ENCODE measurements at regions not wholly inside any gene's neighbourhood (a gene's known extent, or its start where the extent isn't known, plus 50 kb on each side); places are given as distances from the start of the nearest gene placed in this dataset.

DNA sequence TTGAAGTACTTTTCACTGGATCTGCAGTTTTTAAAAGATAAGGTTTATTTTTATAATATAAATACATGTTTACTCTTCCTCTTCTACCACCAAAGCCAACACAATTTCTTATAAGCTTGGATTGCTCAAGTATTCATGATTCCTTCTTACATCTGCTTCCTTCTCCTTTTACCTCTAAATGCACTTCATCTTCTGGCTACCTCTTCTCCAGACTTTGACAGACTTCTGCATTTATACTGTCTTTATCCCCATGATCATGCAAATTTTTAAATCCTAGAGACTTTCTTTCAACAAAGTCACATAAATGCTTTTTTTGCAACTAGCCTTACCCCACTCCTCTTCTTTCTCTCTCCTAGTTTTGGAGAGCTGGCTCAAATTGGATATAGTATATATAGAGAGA, 142.9 kb downstream of the TFAP2B start:
- ChIA-PET POLR2A (no interaction called here), CTCF (interaction anchor here (0.5 kb wide), 1 partner anchor 13 kb away, joined by 3 read pairs; no protein-coding TSS in a partner anchor)
- TF ChIP-seq ZNF561 (tag by site-specific recombination; IDR thresholded peaks at IDR 0.05; ENCODE audit: borderline replicate concordance) (no peak), SCRT2 (tag by site-specific recombination; IDR thresholded peaks at IDR 0.05) (no peak), YY2 (tag by site-specific recombination; IDR thresholded peaks at IDR 0.05) (no peak), ZNF623 (tag by site-specific recombination; IDR thresholded peaks at IDR 0.05) (no peak), ZBTB48 (tag by site-specific recombination; IDR thresholded peaks at IDR 0.05) (no peak), ZNF202 (tag by site-specific recombination; IDR thresholded peaks at IDR 0.05; ENCODE audit: borderline replicate concordance) (no peak), HOXC10 (CRISPR knock-in tag; IDR thresholded peaks at IDR 0.05) (no peak)
- TF ChIP-seq, protein P1, sequence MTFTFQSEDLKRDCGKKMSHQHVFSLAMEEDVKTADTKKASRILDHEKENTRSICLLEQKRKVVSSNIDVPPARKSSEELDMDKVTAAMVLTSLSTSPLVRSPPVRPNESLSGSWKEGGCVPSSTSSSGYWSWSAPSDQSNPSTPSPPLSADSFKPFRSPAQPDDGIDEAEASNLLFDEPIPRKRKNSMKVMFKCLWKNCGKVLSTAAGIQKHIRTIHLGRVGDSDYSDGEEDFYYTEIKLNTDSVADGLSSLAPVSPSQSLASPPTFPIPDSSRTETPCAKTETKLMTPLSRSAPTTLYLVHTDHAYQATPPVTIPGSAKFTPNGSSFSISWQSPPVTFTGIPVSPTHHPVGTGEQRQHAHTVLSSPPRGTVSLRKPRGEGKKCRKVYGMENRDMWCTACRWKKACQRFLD (tag by site-specific recombination; IDR thresholded peaks at IDR 0.05), result no peak
- Histone ChIP-seq H3K4me3 (ENCODE audit: low read depth, low read length) (no peak overlapping the region), H3K4me1 (ENCODE audit: control insufficient read depth, insufficient read depth, low read length) (no peaks in the 10 kb centered on the region), H3K9me3 (ENCODE audit: control insufficient read depth, insufficient read depth, low read depth, low read length) (no peaks in the 10 kb centered on the region), H3K36me3 (ENCODE audit: control insufficient read depth in 2 of 2, insufficient read depth in 1 of 2, low read length in 2 of 2) (no peaks in the 10 kb centered on the region), H3K27ac (ENCODE audit: extremely low read depth, low read depth, low read length) (no peak overlapping the region)

DNA sequence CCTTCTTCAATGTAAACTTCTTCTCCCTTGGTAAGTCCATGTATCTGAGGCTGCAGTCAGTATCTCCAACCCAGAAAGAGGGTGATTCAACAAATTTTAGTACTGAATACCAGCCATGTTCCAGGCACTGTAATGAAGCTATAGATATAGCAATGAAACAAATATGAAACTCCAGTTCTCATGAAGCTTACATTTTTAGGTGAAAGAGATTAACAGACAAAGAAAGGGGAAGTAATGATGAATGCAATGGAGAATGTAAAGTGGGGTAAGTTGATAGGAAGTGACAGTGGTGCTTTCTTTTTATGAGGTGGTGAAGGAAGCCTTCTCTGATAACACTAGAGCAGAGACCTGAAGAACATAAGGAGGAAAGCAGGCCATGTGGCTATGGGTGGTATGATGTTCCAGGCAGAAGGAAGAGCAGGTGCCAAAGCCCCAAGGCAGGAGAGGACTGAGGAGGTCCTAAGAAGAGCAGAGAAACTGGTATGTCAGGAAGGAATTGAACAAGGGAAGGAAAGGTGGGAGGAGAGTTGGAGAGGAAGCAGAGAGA, 143.6 kb downstream of the TFAP2B start:
- H3K27ac ChIP-seq (ENCODE audit: extremely low read depth, low read depth, low read length), result no peak overlapping the region
- H3K9me3 ChIP-seq (ENCODE audit: control insufficient read depth, insufficient read depth, low read depth, low read length), result no peaks in the 10 kb centered on the region
- TF ChIP-seq, protein P2, sequence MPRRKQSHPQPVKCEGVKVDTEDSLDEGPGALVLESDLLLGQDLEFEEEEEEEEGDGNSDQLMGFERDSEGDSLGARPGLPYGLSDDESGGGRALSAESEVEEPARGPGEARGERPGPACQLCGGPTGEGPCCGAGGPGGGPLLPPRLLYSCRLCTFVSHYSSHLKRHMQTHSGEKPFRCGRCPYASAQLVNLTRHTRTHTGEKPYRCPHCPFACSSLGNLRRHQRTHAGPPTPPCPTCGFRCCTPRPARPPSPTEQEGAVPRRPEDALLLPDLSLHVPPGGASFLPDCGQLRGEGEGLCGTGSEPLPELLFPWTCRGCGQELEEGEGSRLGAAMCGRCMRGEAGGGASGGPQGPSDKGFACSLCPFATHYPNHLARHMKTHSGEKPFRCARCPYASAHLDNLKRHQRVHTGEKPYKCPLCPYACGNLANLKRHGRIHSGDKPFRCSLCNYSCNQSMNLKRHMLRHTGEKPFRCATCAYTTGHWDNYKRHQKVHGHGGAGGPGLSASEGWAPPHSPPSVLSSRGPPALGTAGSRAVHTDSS (tag by site-specific recombination; IDR thresholded peaks at IDR 0.05), result no peak
- POLR2A ChIA-PET, result no interaction called here
- H3K4me1 ChIP-seq (ENCODE audit: control insufficient read depth, insufficient read depth, low read length), result no peaks in the 10 kb centered on the region
- H3K4me3 ChIP-seq (ENCODE audit: low read depth, low read length), result no peak overlapping the region
- H3K36me3 ChIP-seq (ENCODE audit: control insufficient read depth in 2 of 2, insufficient read depth in 1 of 2, low read length in 2 of 2), result no peaks in the 10 kb centered on the region
- CTCF ChIA-PET, result interaction anchor here (0.5 kb wide), 1 partner anchor 13 kb away, joined by 3 read pairs; no protein-coding TSS in a partner anchor

DNA sequence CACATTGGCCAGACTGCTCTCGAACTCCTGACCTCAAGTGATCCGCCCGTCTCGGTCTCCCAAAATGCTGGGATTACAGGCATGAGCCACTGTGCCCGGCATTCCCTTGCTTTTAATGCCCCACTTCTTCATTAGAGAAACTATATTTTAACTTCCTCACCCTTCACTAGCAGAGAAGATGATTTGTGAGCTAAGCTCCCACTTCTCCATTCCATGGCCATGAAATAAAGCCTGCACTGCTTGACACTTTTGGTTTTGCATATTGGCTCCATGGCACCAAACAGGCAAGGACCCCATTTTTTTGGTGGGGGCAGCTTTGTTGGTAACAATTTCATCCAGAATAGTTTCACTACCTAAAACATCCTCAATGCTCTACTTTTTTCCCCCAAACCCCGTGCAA, 145.3 kb downstream of the TFAP2B start:
- H3K4me1 ChIP-seq (ENCODE audit: control insufficient read depth, insufficient read depth, low read length), result no peaks in the 10 kb centered on the region
- TF ChIP-seq ZNF354C (tag by site-specific recombination; IDR thresholded peaks at IDR 0.05; ENCODE audit: borderline replicate concordance, low read depth) (no peak), ZNF600 (tag by site-specific recombination; IDR thresholded peaks at IDR 0.05) (no peak), ZNF623 (tag by site-specific recombination; IDR thresholded peaks at IDR 0.05) (no peak), ZNF433 (tag by site-specific recombination; IDR thresholded peaks at IDR 0.05; ENCODE audit: low read depth) (no peak), ZNF629 (tag by site-specific recombination; IDR thresholded peaks at IDR 0.05) (no peak)
- POLR2A ChIA-PET, result no interaction called here
- H3K27ac ChIP-seq (ENCODE audit: extremely low read depth, low read depth, low read length), result no peak overlapping the region
- no peak overlapping the region for H3K4me3 ChIP-seq (ENCODE audit: low read depth, low read length)
- H3K36me3 ChIP-seq (ENCODE audit: control insufficient read depth in 2 of 2, insufficient read depth in 1 of 2, low read length in 2 of 2), result no peaks in the 10 kb centered on the region
- CTCF ChIA-PET, result no interaction called here
- H3K9me3 ChIP-seq (ENCODE audit: control insufficient read depth, insufficient read depth, low read depth, low read length), result no peaks in the 10 kb centered on the region

DNA sequence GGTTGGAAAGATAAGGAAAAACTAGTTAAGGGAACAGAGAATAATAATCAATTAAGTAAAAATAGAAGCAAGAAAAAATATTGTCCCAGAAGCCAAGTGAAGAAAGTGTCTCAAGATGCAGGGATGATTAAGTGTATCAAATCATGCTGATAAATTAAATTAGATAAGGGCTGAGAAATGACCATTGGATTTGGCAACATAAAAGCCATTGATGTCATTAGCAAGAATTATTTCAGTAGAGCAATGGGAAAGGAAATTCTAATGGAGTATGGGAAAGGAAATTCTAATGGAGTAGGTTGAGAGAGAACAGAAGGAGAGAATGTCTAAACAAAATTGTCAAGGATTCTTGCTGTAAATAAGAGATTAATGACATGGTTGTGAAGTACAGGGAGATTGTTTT, 146.8 kb downstream of the TFAP2B start:
- no peaks in the 10 kb centered on the region for H3K36me3 ChIP-seq (ENCODE audit: control insufficient read depth in 2 of 2, insufficient read depth in 1 of 2, low read length in 2 of 2)
- H3K9me3 ChIP-seq (ENCODE audit: control insufficient read depth, insufficient read depth, low read depth, low read length), result no peaks in the 10 kb centered on the region
- ChIA-PET CTCF (no interaction called here), POLR2A (no interaction called here)
- no peak overlapping the region for H3K4me3 ChIP-seq (ENCODE audit: low read depth, low read length)
- H3K27ac ChIP-seq (ENCODE audit: extremely low read depth, low read depth, low read length), result no peak overlapping the region
- H3K4me1 ChIP-seq (ENCODE audit: control insufficient read depth, insufficient read depth, low read length), result no peaks in the 10 kb centered on the region
- TF ChIP-seq, protein P3, sequence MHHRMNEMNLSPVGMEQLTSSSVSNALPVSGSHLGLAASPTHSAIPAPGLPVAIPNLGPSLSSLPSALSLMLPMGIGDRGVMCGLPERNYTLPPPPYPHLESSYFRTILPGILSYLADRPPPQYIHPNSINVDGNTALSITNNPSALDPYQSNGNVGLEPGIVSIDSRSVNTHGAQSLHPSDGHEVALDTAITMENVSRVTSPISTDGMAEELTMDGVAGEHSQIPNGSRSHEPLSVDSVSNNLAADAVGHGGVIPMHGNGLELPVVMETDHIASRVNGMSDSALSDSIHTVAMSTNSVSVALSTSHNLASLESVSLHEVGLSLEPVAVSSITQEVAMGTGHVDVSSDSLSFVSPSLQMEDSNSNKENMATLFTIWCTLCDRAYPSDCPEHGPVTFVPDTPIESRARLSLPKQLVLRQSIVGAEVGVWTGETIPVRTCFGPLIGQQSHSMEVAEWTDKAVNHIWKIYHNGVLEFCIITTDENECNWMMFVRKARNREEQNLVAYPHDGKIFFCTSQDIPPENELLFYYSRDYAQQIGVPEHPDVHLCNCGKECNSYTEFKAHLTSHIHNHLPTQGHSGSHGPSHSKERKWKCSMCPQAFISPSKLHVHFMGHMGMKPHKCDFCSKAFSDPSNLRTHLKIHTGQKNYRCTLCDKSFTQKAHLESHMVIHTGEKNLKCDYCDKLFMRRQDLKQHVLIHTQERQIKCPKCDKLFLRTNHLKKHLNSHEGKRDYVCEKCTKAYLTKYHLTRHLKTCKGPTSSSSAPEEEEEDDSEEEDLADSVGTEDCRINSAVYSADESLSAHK (tag by site-specific recombination; IDR thresholded peaks at IDR 0.05), result no peak
- TF ChIP-seq ZNF501 (tag by site-specific recombination; IDR thresholded peaks at IDR 0.05) (no peak), ZNF548 (tag by site-specific recombination; IDR thresholded peaks at IDR 0.05) (no peak), ZNF488 (tag by site-specific recombination; IDR thresholded peaks at IDR 0.05) (no peak), WT1 (tag by site-specific recombination; IDR thresholded peaks at IDR 0.05) (no peak)
- TF ChIP-seq, protein P4, sequence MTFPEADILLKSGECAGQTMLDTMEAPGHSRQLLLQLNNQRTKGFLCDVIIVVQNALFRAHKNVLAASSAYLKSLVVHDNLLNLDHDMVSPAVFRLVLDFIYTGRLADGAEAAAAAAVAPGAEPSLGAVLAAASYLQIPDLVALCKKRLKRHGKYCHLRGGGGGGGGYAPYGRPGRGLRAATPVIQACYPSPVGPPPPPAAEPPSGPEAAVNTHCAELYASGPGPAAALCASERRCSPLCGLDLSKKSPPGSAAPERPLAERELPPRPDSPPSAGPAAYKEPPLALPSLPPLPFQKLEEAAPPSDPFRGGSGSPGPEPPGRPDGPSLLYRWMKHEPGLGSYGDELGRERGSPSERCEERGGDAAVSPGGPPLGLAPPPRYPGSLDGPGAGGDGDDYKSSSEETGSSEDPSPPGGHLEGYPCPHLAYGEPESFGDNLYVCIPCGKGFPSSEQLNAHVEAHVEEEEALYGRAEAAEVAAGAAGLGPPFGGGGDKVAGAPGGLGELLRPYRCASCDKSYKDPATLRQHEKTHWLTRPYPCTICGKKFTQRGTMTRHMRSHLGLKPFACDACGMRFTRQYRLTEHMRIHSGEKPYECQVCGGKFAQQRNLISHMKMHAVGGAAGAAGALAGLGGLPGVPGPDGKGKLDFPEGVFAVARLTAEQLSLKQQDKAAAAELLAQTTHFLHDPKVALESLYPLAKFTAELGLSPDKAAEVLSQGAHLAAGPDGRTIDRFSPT (tag by site-specific recombination; IDR thresholded peaks at IDR 0.05), result no peak

Data from HEK293 (cell line).